ENCODE measurements at regions not wholly inside any gene's neighbourhood (a gene's known extent, or its start where the extent isn't known, plus 50 kb on each side); places are given as distances from the start of the nearest gene placed in this dataset.

GRCh38 chr7:113199841-113200240 is 81.5 kb upstream of the SMIM30 start:
- ATAC-seq = no peak
- ChIA-PET POLR2A (no interaction called here), CTCF (no interaction called here)
- 2% methylated on average over 2 of the region's 2 CpGs for WGBS (ENCODE audit: missing lambda C conversion rate)
- Histone ChIP-seq H3K9me3 (no peaks in the 10 kb centered on the region), H3K4me1 (no peaks in the 10 kb centered on the region), H3K4me3 (no peak overlapping the region), H3K4me2 (no peak overlapping the region), H3K27ac (no peak overlapping the region)
- no peak for FAIRE-seq
- no peak for DNase-seq (ENCODE audit: low read depth in 1 of 2, low spot score in 1 of 2)
- TF ChIP-seq, protein P1, sequence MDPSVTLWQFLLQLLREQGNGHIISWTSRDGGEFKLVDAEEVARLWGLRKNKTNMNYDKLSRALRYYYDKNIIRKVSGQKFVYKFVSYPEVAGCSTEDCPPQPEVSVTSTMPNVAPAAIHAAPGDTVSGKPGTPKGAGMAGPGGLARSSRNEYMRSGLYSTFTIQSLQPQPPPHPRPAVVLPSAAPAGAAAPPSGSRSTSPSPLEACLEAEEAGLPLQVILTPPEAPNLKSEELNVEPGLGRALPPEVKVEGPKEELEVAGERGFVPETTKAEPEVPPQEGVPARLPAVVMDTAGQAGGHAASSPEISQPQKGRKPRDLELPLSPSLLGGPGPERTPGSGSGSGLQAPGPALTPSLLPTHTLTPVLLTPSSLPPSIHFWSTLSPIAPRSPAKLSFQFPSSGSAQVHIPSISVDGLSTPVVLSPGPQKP (IDR thresholded peaks at IDR 0.05; ENCODE audit: low read depth, low read length) = no peak
- no peak for TF ChIP-seq EHF (CRISPR knock-in tag; IDR thresholded peaks at IDR 0.05)
- no peak for TF ChIP-seq CHD2 (IDR thresholded peaks at IDR 0.05; ENCODE audit: low read length, partially characterized antibody)
- no peak for TF ChIP-seq JUN (IDR thresholded peaks at IDR 0.05)
- no peak for TF ChIP-seq NPAS2 (CRISPR knock-in tag; IDR thresholded peaks at IDR 0.05; ENCODE audit: borderline replicate concordance)
- no peak for TF ChIP-seq SREBF2 (IDR thresholded peaks at IDR 0.05)

- CTCF ChIA-PET = no interaction called here
Observed at GRCh38 chr7:113199136-113199535, 80.8 kb upstream of the SMIM30 start.

GRCh38 chr7:113198226-113198625 is 79.9 kb upstream of the SMIM30 start:
- ChIA-PET CTCF (no interaction called here), POLR2A (no interaction called here)
- Histone ChIP-seq H3K27ac (no peak overlapping the region), H3K4me1 (no peaks in the 10 kb centered on the region), H3K4me2 (no peak overlapping the region), H3K9me3 (no peaks in the 10 kb centered on the region), H3K4me3 (no peak overlapping the region)
- DNase-seq (ENCODE audit: low read depth in 1 of 2, low spot score in 1 of 2) (no peak), ATAC-seq (no peak; a peak in 1 of 6 replicates), FAIRE-seq (no peak)
- WGBS (ENCODE audit: missing lambda C conversion rate) = 3% methylated on average over 2 of the region's 2 CpGs
- no peak for TF ChIP-seq CBX2 (IDR thresholded peaks at IDR 0.05; ENCODE audit: borderline replicate concordance, low read depth)
- TF ChIP-seq ESRRA (IDR thresholded peaks at IDR 0.05; ENCODE audit: borderline replicate concordance, low read length) = no peak
- no peak for TF ChIP-seq BHLHE40 (IDR thresholded peaks at IDR 0.05; ENCODE audit: low read depth, low read length)
- TF ChIP-seq RAD21 (conservative IDR thresholded peaks at IDR 0.05 in 1 of 2, IDR thresholded peaks at IDR 0.05 in 1 of 2) = no peak
- TF ChIP-seq RFX5 (IDR thresholded peaks at IDR 0.05) = no peak
- no peak for TF ChIP-seq RNF2 (IDR thresholded peaks at IDR 0.05; ENCODE audit: borderline replicate concordance, low read depth)
- no peak for TF ChIP-seq NFE2L2 (conservative IDR thresholded peaks at IDR 0.05; ENCODE audit: low read length)
- TF ChIP-seq HEYL (CRISPR knock-in tag; IDR thresholded peaks at IDR 0.05) = no peak
- TF ChIP-seq SMC3 (IDR thresholded peaks at IDR 0.05) = no peak
- no peak for TF ChIP-seq CBX8 (IDR thresholded peaks at IDR 0.05)
- TF ChIP-seq, protein P1 (IDR thresholded peaks at IDR 0.05; ENCODE audit: low read depth, low read length) = no peak
- TF ChIP-seq KDM5A (IDR thresholded peaks at IDR 0.05) = no peak
- no peak for TF ChIP-seq ZFP36 (IDR thresholded peaks at IDR 0.05; ENCODE audit: borderline replicate concordance, partially characterized antibody)
- TF ChIP-seq SREBF2 (IDR thresholded peaks at IDR 0.05) = no peak
- no peak for TF ChIP-seq HOXB13 (CRISPR knock-in tag; IDR thresholded peaks at IDR 0.05; ENCODE audit: low read depth)
- TF ChIP-seq FOSL2 (IDR thresholded peaks at IDR 0.05) = no peak
- TF ChIP-seq FOSL2 (CRISPR knock-in tag; IDR thresholded peaks at IDR 0.05) = no peak
- no peak for TF ChIP-seq REST (IDR thresholded peaks at IDR 0.05)
- TF ChIP-seq GATA3 (IDR thresholded peaks at IDR 0.05; ENCODE audit: borderline replicate concordance) = no peak

More at GRCh38 chr7:113199136-113199535, 80.8 kb upstream of the SMIM30 start:
- H3K4me2 ChIP-seq = no peak overlapping the region
- POLR2A ChIA-PET = no interaction called here
- no peak for FAIRE-seq
- TF ChIP-seq BHLHE40 (IDR thresholded peaks at IDR 0.05; ENCODE audit: low read depth, low read length) (no peak), E2F6 (IDR thresholded peaks at IDR 0.05; ENCODE audit: borderline replicate concordance, low read depth) (no peak), JUN (IDR thresholded peaks at IDR 0.05) (no peak), MAFK (IDR thresholded peaks at IDR 0.05; ENCODE audit: partially characterized antibody) (no peak), HOXB13 (CRISPR knock-in tag; IDR thresholded peaks at IDR 0.05; ENCODE audit: low read depth) (no peak), HEYL (CRISPR knock-in tag; IDR thresholded peaks at IDR 0.05) (no peak), CEBPB (IDR thresholded peaks at IDR 0.05) (no peak), ESRRA (IDR thresholded peaks at IDR 0.05; ENCODE audit: borderline replicate concordance, low read length) (no peak), RCOR1 (IDR thresholded peaks at IDR 0.05; ENCODE audit: low read depth, low read length) (no peak)
- TF ChIP-seq, protein P2, sequence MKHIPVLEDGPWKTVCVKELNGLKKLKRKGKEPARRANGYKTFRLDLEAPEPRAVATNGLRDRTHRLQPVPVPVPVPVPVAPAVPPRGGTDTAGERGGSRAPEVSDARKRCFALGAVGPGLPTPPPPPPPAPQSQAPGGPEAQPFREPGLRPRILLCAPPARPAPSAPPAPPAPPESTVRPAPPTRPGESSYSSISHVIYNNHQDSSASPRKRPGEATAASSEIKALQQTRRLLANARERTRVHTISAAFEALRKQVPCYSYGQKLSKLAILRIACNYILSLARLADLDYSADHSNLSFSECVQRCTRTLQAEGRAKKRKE (CRISPR knock-in tag; IDR thresholded peaks at IDR 0.05; ENCODE audit: low read depth) = no peak
- H3K4me3 ChIP-seq = no peak overlapping the region
- 24% methylated on average over 3 of the region's 3 CpGs for WGBS (ENCODE audit: missing lambda C conversion rate)
- no peak for DNase-seq (ENCODE audit: low read depth in 1 of 2, low spot score in 1 of 2)
- no peaks in the 10 kb centered on the region for H3K4me1 ChIP-seq
- no peak overlapping the region for H3K27ac ChIP-seq
- ATAC-seq = no peak
- H3K9me3 ChIP-seq = no peaks in the 10 kb centered on the region

Measured in A549 (cell line).